ENCODE measurements at regions not wholly inside any gene's neighbourhood (a gene's known extent, or its start where the extent isn't known, plus 50 kb on each side); places are given as distances from the start of the nearest gene placed in this dataset.

DNA sequence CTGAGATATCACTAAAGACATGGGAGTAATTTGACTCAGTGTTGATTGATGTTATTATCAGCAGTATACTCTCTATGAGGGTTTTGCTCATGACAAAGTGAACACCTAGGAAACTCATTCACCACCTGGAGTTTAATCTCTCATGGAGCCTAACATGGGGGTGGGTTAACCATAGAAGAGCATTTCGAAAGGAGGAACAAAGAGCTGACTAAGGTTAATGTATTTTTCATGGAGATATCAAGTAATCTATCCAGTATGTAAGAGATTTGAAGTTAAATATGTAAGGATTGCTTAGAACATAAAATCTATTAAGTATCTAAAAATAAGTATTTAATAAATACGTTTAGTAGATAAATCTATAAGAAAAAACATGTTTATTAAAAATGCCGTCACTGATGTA is 917.8 kb downstream of the EPHA4 start:
- H3K9me3 ChIP-seq (ENCODE audit: control insufficient read depth in 2 of 3, low read length in 3 of 3): no peaks in the 10 kb centered on the region
- no peak overlapping the region for H3K4me3 ChIP-seq (ENCODE audit: low read length)
- Mint-ChIP-seq H3K36me3 (no peaks in the 10 kb centered on the region), H3K4me3 (no peak overlapping the region), H3K27ac (no peak overlapping the region), H3K27me3 (peaks cover 0 to 12% (median 7%) of the 10 kb centered on the region in 5 donors), H3K4me1 (no peaks in the 10 kb centered on the region), H3K9me3 (peaks cover 0 to 2% (median 0%) of the 10 kb centered on the region in 11 donors)
- H3K36me3 ChIP-seq (ENCODE audit: control insufficient read depth in 2 of 3, insufficient read depth in 3 of 3, low read length in 3 of 3): no peaks in the 10 kb centered on the region
- ATAC-seq (no peak), DNase-seq (no peak)
- ChIA-PET POLR2A (no interaction called here), CTCF (no interaction called here)
- no peak overlapping the region for H3K27ac ChIP-seq (ENCODE audit: low read depth, low read length)
- intact Hi-C loops (cut with micrococcal nuclease): no loop called here
- H3K27me3 ChIP-seq (ENCODE audit: control insufficient read depth in 2 of 2, insufficient read depth in 2 of 2, low read length in 2 of 2): no peaks in the 10 kb centered on the region
- no peaks in the 10 kb centered on the region for H3K4me1 ChIP-seq (ENCODE audit: control insufficient read depth in 2 of 2, insufficient read depth in 2 of 2, low read length in 2 of 2)

DNA sequence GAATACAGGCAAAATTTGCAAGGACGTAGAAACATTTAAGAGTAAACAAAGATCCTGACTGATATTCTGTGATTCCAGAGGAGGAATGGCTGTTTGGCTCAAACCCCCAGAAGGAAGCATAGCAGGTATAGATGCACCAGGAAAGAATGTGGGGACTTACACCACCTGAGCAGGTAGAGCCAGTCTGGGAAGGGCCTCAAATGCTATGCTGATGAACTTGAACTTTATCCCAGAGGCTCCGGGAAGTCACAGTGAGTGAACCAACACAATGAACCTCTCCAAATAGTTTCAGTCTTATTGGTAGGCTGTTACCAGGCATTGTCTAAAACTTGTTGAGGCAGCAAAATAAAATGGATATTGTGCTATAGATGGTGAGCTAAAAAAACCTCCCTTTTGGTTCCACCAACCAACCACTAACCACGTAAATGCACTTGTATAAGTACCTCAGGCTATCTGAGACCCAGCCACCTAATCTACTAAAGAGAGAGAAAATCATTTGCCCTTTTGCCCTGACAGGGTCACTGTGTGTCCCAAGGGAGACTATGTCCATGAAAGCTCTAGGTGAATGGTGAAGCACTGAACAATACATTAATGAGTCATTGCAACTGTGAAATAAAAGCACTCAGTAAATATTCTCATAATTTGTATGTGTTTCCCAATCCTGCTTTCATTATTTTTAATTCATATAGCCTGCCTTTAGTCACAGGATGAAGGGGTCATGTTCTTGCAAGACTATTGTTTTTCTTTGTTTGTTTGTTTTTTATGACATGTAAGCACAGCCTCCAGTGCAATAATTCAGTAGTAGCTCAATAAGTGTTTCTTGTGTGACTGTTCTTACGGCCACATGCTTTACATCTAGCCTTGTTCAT is 911.6 kb downstream of the EPHA4 start:
- H3K27me3 Mint-ChIP-seq: peaks cover 0 to 11% (median 6%) of the 10 kb centered on the region in 5 donors
- CTCF ChIA-PET: interaction anchor here (0.6 kb wide), 1 partner anchor 77 kb away, joined by 3 read pairs; no protein-coding TSS in a partner anchor
- no peak overlapping the region for H3K4me3 Mint-ChIP-seq

DNA sequence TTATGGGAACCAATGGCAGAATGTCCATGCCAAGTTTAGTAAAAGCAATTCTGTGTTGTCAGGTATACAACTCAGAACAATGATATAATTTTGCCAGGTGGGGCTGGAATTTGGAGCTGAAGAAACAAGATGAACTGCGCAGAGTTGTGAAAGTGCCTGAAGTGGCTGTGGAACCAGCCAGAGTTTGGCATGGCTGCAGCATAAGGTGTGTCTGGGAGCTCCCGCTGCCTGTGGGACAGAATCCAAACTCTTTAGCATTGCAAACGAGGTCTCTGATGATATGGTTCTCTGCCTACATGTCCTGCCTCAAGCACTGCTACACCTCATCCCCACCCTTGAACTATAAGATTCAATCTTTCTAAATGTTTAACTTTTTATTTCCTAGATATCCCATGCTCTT is 909.7 kb downstream of the EPHA4 start:
- ATAC-seq (no peak), DNase-seq (no peak)
- Histone ChIP-seq H3K27me3 (ENCODE audit: control insufficient read depth in 2 of 2, insufficient read depth in 2 of 2, low read length in 2 of 2) (no peaks in the 10 kb centered on the region), H3K4me1 (ENCODE audit: control insufficient read depth in 2 of 2, insufficient read depth in 2 of 2, low read length in 2 of 2) (no peaks in the 10 kb centered on the region), H3K4me3 (ENCODE audit: low read length) (no peak overlapping the region), H3K27ac (ENCODE audit: low read depth, low read length) (no peak overlapping the region), H3K36me3 (ENCODE audit: control insufficient read depth in 2 of 3, insufficient read depth in 3 of 3, low read length in 3 of 3) (no peaks in the 10 kb centered on the region), H3K9me3 (ENCODE audit: control insufficient read depth in 2 of 3, low read length in 3 of 3) (no peaks in the 10 kb centered on the region)
- H3K9me3 Mint-ChIP-seq: peaks cover 0 to 1% (median 0%) of the 10 kb centered on the region in 11 donors
- no peak overlapping the region for H3K27ac Mint-ChIP-seq
- no peaks in the 10 kb centered on the region for H3K36me3 Mint-ChIP-seq
- CTCF ChIA-PET: no interaction called here
- H3K4me1 Mint-ChIP-seq: peaks cover 0 to 1% (median 0%) of the 10 kb centered on the region in 7 donors
- peaks cover 0 to 16% (median 12%) of the 10 kb centered on the region in 5 donors for H3K27me3 Mint-ChIP-seq
- POLR2A ChIA-PET: no interaction called here
- intact Hi-C loops (cut with micrococcal nuclease): no loop called here
- no peak overlapping the region for H3K4me3 Mint-ChIP-seq

More for the DNA sequence above, 911.6 kb downstream of the EPHA4 start:
- Mint-ChIP-seq H3K9me3 (peaks cover 0 to 1% (median 0%) of the 10 kb centered on the region in 11 donors), H3K27ac (no peak overlapping the region), H3K4me1 (no peaks in the 10 kb centered on the region), H3K36me3 (no peaks in the 10 kb centered on the region)
- intact Hi-C loops (cut with micrococcal nuclease): no loop called here
- H3K27ac ChIP-seq (ENCODE audit: low read depth, low read length): no peak overlapping the region
- H3K4me1 ChIP-seq (ENCODE audit: control insufficient read depth in 2 of 2, insufficient read depth in 2 of 2, low read length in 2 of 2): no peaks in the 10 kb centered on the region
- no peaks in the 10 kb centered on the region for H3K36me3 ChIP-seq (ENCODE audit: control insufficient read depth in 2 of 3, insufficient read depth in 3 of 3, low read length in 3 of 3)
- H3K27me3 ChIP-seq (ENCODE audit: control insufficient read depth in 2 of 2, insufficient read depth in 2 of 2, low read length in 2 of 2): no peaks in the 10 kb centered on the region
- POLR2A ChIA-PET: no interaction called here
- DNase-seq (no peak), ATAC-seq (no peak)
- no peak overlapping the region for H3K4me3 ChIP-seq (ENCODE audit: low read length)
- no peaks in the 10 kb centered on the region for H3K9me3 ChIP-seq (ENCODE audit: control insufficient read depth in 2 of 3, low read length in 3 of 3)

DNA sequence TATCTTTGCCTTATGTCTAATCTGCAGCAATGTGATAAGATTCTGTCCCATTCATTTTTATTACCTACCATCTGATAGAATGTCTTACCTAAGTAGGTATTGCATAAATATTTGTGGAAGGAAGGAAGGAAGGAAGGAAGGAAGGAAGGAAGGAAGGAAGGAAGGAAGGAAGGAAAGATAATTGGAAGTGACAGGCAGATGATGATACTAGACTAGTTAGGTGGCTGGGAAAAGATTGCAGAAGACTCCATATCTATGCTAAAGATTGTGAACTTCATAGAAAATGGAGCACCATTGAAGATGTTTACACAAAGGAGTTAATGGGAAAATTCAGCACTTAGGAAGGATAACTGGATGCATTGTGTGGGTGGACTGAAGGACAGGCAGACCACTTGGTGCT is 909.0 kb downstream of the EPHA4 start:
- H3K27ac ChIP-seq (ENCODE audit: low read depth, low read length): no peak overlapping the region
- H3K4me1 ChIP-seq (ENCODE audit: control insufficient read depth in 2 of 2, insufficient read depth in 2 of 2, low read length in 2 of 2): no peaks in the 10 kb centered on the region
- Mint-ChIP-seq H3K27ac (no peak overlapping the region), H3K27me3 (peaks cover 0 to 16% (median 7%) of the 10 kb centered on the region in 5 donors), H3K4me1 (peaks cover 0 to 1% (median 0%) of the 10 kb centered on the region in 7 donors), H3K4me3 (no peak overlapping the region), H3K9me3 (no peaks in the 10 kb centered on the region), H3K36me3 (no peaks in the 10 kb centered on the region)
- no peaks in the 10 kb centered on the region for H3K27me3 ChIP-seq (ENCODE audit: control insufficient read depth in 2 of 2, insufficient read depth in 2 of 2, low read length in 2 of 2)
- ChIA-PET CTCF (no interaction called here), POLR2A (no interaction called here)
- no peaks in the 10 kb centered on the region for H3K36me3 ChIP-seq (ENCODE audit: control insufficient read depth in 2 of 3, insufficient read depth in 3 of 3, low read length in 3 of 3)
- no peak for DNase-seq
- ATAC-seq: no peak
- no peak overlapping the region for H3K4me3 ChIP-seq (ENCODE audit: low read length)
- intact Hi-C loops (cut with micrococcal nuclease): no loop called here
- H3K9me3 ChIP-seq (ENCODE audit: control insufficient read depth in 2 of 3, low read length in 3 of 3): no peaks in the 10 kb centered on the region

DNA sequence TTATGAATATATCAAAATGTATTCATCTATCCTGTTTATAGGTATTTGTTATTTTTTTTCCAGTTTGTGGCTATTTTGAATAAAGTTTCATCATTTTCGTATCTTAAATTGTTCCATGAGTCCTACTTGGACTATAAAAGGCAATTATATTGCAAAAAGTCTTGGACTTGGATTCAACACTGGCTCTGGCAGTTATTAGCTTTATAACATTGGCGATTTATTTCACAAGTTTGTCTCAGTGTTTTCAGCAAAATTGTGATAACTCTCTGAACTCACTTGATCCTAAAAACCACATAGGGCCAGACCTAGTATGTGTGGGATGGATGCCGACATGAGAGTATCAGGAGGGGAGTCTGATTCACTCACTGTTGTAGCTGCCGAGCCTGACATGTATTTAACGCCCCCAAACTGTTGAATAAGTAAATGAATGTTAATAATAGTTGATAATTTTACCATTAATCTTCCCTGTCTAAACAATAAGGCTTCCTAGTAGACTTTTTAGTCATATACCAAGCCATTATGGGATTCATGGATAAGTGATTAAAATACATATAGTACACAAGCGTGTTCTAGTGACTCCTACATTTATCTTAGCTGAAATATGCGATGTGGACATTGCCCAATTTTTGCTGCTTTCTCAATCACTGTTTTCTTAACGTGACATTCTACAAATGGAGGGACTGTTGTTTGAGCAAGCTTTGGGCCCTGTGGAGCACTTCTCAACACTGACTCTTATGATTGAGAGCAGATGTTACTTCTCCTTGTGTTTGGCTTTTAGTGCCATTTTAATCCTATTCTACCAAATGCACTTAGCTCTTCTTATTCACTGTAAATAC is 907.6 kb downstream of the EPHA4 start:
- ChIA-PET POLR2A (no interaction called here), CTCF (no interaction called here)
- ATAC-seq (no peak), DNase-seq (no peak)
- peaks cover 0 to 1% (median 0%) of the 10 kb centered on the region in 7 donors for H3K4me1 Mint-ChIP-seq
- H3K36me3 Mint-ChIP-seq: no peaks in the 10 kb centered on the region
- no peaks in the 10 kb centered on the region for H3K27me3 ChIP-seq (ENCODE audit: control insufficient read depth in 2 of 2, insufficient read depth in 2 of 2, low read length in 2 of 2)
- H3K27ac ChIP-seq (ENCODE audit: low read depth, low read length): no peak overlapping the region
- H3K4me3 ChIP-seq (ENCODE audit: low read length): no peak overlapping the region
- no peak overlapping the region for H3K4me3 Mint-ChIP-seq
- H3K9me3 ChIP-seq (ENCODE audit: control insufficient read depth in 2 of 3, low read length in 3 of 3): no peaks in the 10 kb centered on the region
- peaks cover 0 to 19% (median 6%) of the 10 kb centered on the region in 5 donors for H3K27me3 Mint-ChIP-seq
- no peaks in the 10 kb centered on the region for H3K36me3 ChIP-seq (ENCODE audit: control insufficient read depth in 2 of 3, insufficient read depth in 3 of 3, low read length in 3 of 3)
- no peak overlapping the region for H3K27ac Mint-ChIP-seq
- peaks cover 0 to 5% (median 0%) of the 10 kb centered on the region in 11 donors for H3K9me3 Mint-ChIP-seq
- H3K4me1 ChIP-seq (ENCODE audit: control insufficient read depth in 2 of 2, insufficient read depth in 2 of 2, low read length in 2 of 2): no peaks in the 10 kb centered on the region
- intact Hi-C loops (cut with micrococcal nuclease): no loop called here

DNA sequence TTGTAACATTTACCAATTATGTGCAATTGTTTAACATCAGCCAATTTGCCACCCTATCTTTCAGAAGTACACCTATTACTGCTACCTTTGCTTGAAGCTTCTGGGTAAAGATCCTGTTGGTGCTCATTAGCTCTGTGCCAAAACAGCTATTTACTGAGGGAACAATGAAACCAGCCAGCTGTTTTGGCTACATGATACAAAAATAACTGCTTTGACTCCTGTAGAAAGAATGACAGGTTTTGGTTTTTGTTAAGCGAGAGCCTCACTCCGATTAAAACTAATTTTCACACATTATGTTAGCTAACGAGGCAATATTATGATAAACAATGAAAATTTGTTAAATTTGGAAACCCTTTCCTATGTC is 907.0 kb downstream of the EPHA4 start:
- Histone ChIP-seq H3K27me3 (ENCODE audit: control insufficient read depth in 2 of 2, insufficient read depth in 2 of 2, low read length in 2 of 2) (no peaks in the 10 kb centered on the region), H3K36me3 (ENCODE audit: control insufficient read depth in 2 of 3, insufficient read depth in 3 of 3, low read length in 3 of 3) (no peaks in the 10 kb centered on the region), H3K9me3 (ENCODE audit: control insufficient read depth in 2 of 3, low read length in 3 of 3) (no peaks in the 10 kb centered on the region), H3K4me1 (ENCODE audit: control insufficient read depth in 2 of 2, insufficient read depth in 2 of 2, low read length in 2 of 2) (no peaks in the 10 kb centered on the region), H3K27ac (ENCODE audit: low read depth, low read length) (no peak overlapping the region), H3K4me3 (ENCODE audit: low read length) (no peak overlapping the region)
- Mint-ChIP-seq H3K36me3 (no peaks in the 10 kb centered on the region), H3K4me1 (peaks cover 0 to 1% (median 0%) of the 10 kb centered on the region in 7 donors), H3K9me3 (peaks cover 0 to 8% (median 0%) of the 10 kb centered on the region in 11 donors), H3K27me3 (peaks cover 0 to 22% (median 6%) of the 10 kb centered on the region in 5 donors), H3K27ac (no peak overlapping the region), H3K4me3 (no peak overlapping the region)
- ATAC-seq (no peak), DNase-seq (no peak)
- intact Hi-C loops (cut with micrococcal nuclease): no loop called here
- CTCF ChIA-PET: no interaction called here
- POLR2A ChIA-PET: no interaction called here
